Aorta (tissue), 5 donors: ENCODE measurements at regions not wholly inside any gene's neighbourhood (a gene's known extent, or its start where the extent isn't known, plus 50 kb on each side); places are given as distances from the start of the nearest gene placed in this dataset.

Experiments used
- ATAC-seq: fragments of 200-7000 bp; cut with Tn5 transposase; one replicate; pipeline ENCODE4 v1.9.1; 2022; ENCODE audit warnings: moderate library complexity; ENCODE audit not compliant: low FRiP score
- DNase-seq, 2 donors: peaks; one replicate each; pipeline ENCODE4 v3.0.0-alpha.2; 2020
- H3K27ac ChIP-seq, 2 donors: one replicate each; pipeline ENCODE4 v1.5.1; 2013; ENCODE audit warnings: low read length in 2 of 2, mild to moderate bottlenecking in 2 of 2, moderate library complexity in 2 of 2, control low read depth in 1 of 2, inconsistent platforms in 1 of 2, low read depth in 1 of 2
- H3K27me3 ChIP-seq, 2 donors: one replicate each; pipeline ENCODE4 v1.6.1; 2013; ENCODE audit warnings: control low read depth in 1 of 2, low read length in 1 of 2, mild to moderate bottlenecking in 1 of 2, moderate library complexity in 1 of 2; ENCODE audit not compliant: insufficient read depth in 2 of 2, control insufficient read depth in 1 of 2
- H3K36me3 ChIP-seq, 2 donors: one replicate each; pipeline ENCODE4 v1.6.1; 2013; ENCODE audit warnings: control low read depth in 1 of 2, low read length in 1 of 2, mild to moderate bottlenecking in 1 of 2; ENCODE audit not compliant: insufficient read depth in 2 of 2, control insufficient read depth in 1 of 2
- H3K4me1 ChIP-seq, 2 donors: one replicate each; pipeline ENCODE4 v1.6.1; 2013; ENCODE audit warnings: low read length in 2 of 2, control low read depth in 1 of 2, mild to moderate bottlenecking in 1 of 2, moderate library complexity in 1 of 2; ENCODE audit not compliant: insufficient read depth in 2 of 2, control insufficient read depth in 1 of 2
- H3K4me3 ChIP-seq, 2 donors: one replicate each; pipeline ENCODE4 v1.5.1; 2013; ENCODE audit warnings: low read length in 2 of 2, control low read depth in 1 of 2, mild to moderate bottlenecking in 1 of 2
- H3K9me3 ChIP-seq: one replicate; pipeline ENCODE4 v1.6.1; 2013; ENCODE audit warnings: mild to moderate bottlenecking, low read length; ENCODE audit not compliant: control insufficient read depth
- WGBS, 2 donors: extraction: QIAGEN DNeasy Blood & Tissue Kit; methylation state at CpG; one replicate each; pipeline ENCODE4 v1.1.7; 2013; 5-methylcytosine and 5-hydroxymethylcytosine counted together
- intact Hi-C, 2 donors: fragments of 100-400 bp; cut with DNase I; formaldehyde crosslinking; loops; one replicate each; pipeline versions ENCODE4 v1.14.2 to v1.15.0; 2022
- donor health status: healthy with polysubstance abuse.
- donor health status: Bipolar disorder and iron deficiency.
- donor health status: DM: no; HTN: no; CAD: no.
- donor health status: DM: no; HTN: no; CAD: no.
- donor health status: DM: yes; HTN: yes; CAD: no.

GRCh38 chr2:118596620-118597019, 250.8 kb downstream of the EN1 start:
- WGBS, 2 donors: 85 to 86% methylated on average over 6 of the region's 6 CpGs

GRCh38 chr2:118593257-118593656, 254.2 kb downstream of the EN1 start:
- no peak overlapping the region for H3K27ac ChIP-seq
- intact Hi-C loops: no loop called here
- DNase-seq (no peak), ATAC-seq (no peak)
- no peaks in the 10 kb centered on the region for H3K36me3 ChIP-seq
- H3K4me3 ChIP-seq: no peak overlapping the region
- peaks cover 0 to 1% of the 10 kb centered on the region in 2 donors for H3K27me3 ChIP-seq
- WGBS, 2 donors: 82 to 85% methylated on average over 1 of the region's 1 CpG
- no peaks in the 10 kb centered on the region for H3K4me1 ChIP-seq
- H3K9me3 ChIP-seq: peaks cover 1% of the 10 kb centered on the region

More at GRCh38 chr2:118596620-118597019, 250.8 kb downstream of the EN1 start:
- Histone ChIP-seq H3K9me3 (no peaks in the 10 kb centered on the region), H3K27ac (no peak overlapping the region), H3K27me3 (peaks cover 0 to 2% of the 10 kb centered on the region in 2 donors), H3K4me3 (no peak overlapping the region), H3K36me3 (no peaks in the 10 kb centered on the region), H3K4me1 (no peaks in the 10 kb centered on the region)
- DNase-seq: no peak
- intact Hi-C loops: no loop called here
- no peak for ATAC-seq

GRCh38 chr2:118591223-118591622, 256.2 kb downstream of the EN1 start:
- Histone ChIP-seq H3K4me3 (no peak overlapping the region), H3K27me3 (peaks cover 0 to 1% of the 10 kb centered on the region in 2 donors), H3K4me1 (no peaks in the 10 kb centered on the region), H3K36me3 (no peaks in the 10 kb centered on the region), H3K9me3 (peaks cover 1% of the 10 kb centered on the region), H3K27ac (no peak overlapping the region)
- 60 to 77% methylated on average over 7 of the region's 7 CpGs for WGBS, 2 donors
- intact Hi-C loops: no loop called here
- DNase-seq (no peak), ATAC-seq (no peak)

- intact Hi-C loops: no loop called here
- Histone ChIP-seq H3K27ac (no peak overlapping the region), H3K9me3 (peaks cover 3% of the 10 kb centered on the region), H3K27me3 (peaks cover 0 to 1% of the 10 kb centered on the region in 2 donors), H3K4me1 (no peaks in the 10 kb centered on the region), H3K36me3 (no peaks in the 10 kb centered on the region), H3K4me3 (no peak overlapping the region)
- 81 to 84% methylated on average over 3 of the region's 3 CpGs for WGBS, 2 donors
- DNase-seq (no peak), ATAC-seq (no peak)
Observed at GRCh38 chr2:118589721-118590120, 257.7 kb downstream of the EN1 start.

GRCh38 chr2:118588850-118589249, 258.6 kb downstream of the EN1 start:
- WGBS, 2 donors: 62 to 64% methylated on average over 6 of the region's 6 CpGs
- Histone ChIP-seq H3K27ac (no peak overlapping the region), H3K27me3 (peaks cover 0 to 3% of the 10 kb centered on the region in 2 donors), H3K36me3 (no peaks in the 10 kb centered on the region), H3K4me1 (no peaks in the 10 kb centered on the region), H3K4me3 (no peak overlapping the region), H3K9me3 (peaks cover 3% of the 10 kb centered on the region)
- DNase-seq (no peak), ATAC-seq (no peak)
- intact Hi-C loops: no loop called here

GRCh38 chr2:118586312-118586711, 261.1 kb downstream of the EN1 start:
- Histone ChIP-seq H3K36me3 (no peaks in the 10 kb centered on the region), H3K4me1 (no peaks in the 10 kb centered on the region), H3K4me3 (no peak overlapping the region), H3K27me3 (peaks cover 0 to 3% of the 10 kb centered on the region in 2 donors), H3K27ac (no peak overlapping the region), H3K9me3 (peaks cover 4% of the 10 kb centered on the region)
- 70 to 80% methylated on average over 1 of the region's 1 CpG for WGBS, 2 donors
- DNase-seq (no peak), ATAC-seq (no peak)
- intact Hi-C loops: no loop called here

- intact Hi-C loops: no loop called here
- no peaks in the 10 kb centered on the region for H3K36me3 ChIP-seq
- peaks cover 0 to 2% of the 10 kb centered on the region in 2 donors for H3K27me3 ChIP-seq
- H3K4me3 ChIP-seq: no peak overlapping the region
- DNase-seq (no peak), ATAC-seq (no peak)
- no peak overlapping the region for H3K27ac ChIP-seq
- H3K4me1 ChIP-seq: no peaks in the 10 kb centered on the region
- 61 to 66% methylated on average over 6 of the region's 6 CpGs for WGBS, 2 donors
- H3K9me3 ChIP-seq: peaks cover 4% of the 10 kb centered on the region
Observed at GRCh38 chr2:118584877-118585276, 262.6 kb downstream of the EN1 start.

- no peak overlapping the region for H3K4me3 ChIP-seq
- no peaks in the 10 kb centered on the region for H3K4me1 ChIP-seq
- WGBS, 2 donors: 48 to 54% methylated on average over 4 of the region's 4 CpGs
- no peaks in the 10 kb centered on the region for H3K36me3 ChIP-seq
- peaks cover 4% of the 10 kb centered on the region for H3K9me3 ChIP-seq
- intact Hi-C loops: no loop called here
- no peak overlapping the region for H3K27ac ChIP-seq
- DNase-seq (no peak), ATAC-seq (no peak)
- peaks cover 0 to 2% of the 10 kb centered on the region in 2 donors for H3K27me3 ChIP-seq
Observed at GRCh38 chr2:118584062-118584749, 263.2 kb downstream of the EN1 start.

- intact Hi-C loops: no loop called here
- ATAC-seq (no peak), DNase-seq (no peak)
- Histone ChIP-seq H3K4me1 (no peaks in the 10 kb centered on the region), H3K27ac (no peak overlapping the region), H3K9me3 (peaks cover 3% of the 10 kb centered on the region), H3K36me3 (no peaks in the 10 kb centered on the region), H3K27me3 (peaks cover 0 to 2% of the 10 kb centered on the region in 2 donors), H3K4me3 (no peak overlapping the region)
- 83 to 86% methylated on average over 4 of the region's 4 CpGs for WGBS, 2 donors
Observed at GRCh38 chr2:118582058-118582457, 265.4 kb downstream of the EN1 start.
